ENCODE measurements at regions not wholly inside any gene's neighbourhood (a gene's known extent, or its start where the extent isn't known, plus 50 kb on each side); places are given as distances from the start of the nearest gene placed in this dataset.

- ChIA-PET POLR2A (no interaction called here), CTCF (interaction anchor here (0.6 to 1.0 kb wide), 2 partner anchors 17 to 75 kb away, joined by 3 read pairs; no protein-coding TSS in a partner anchor)
- no peak overlapping the region for H3K27ac ChIP-seq (ENCODE audit: low read depth in 2 of 2, low read length in 1 of 2)
- no peaks in the 10 kb centered on the region for H4K20me1 ChIP-seq (ENCODE audit: insufficient read depth)
- no peaks in the 10 kb centered on the region for H3K36me3 ChIP-seq (replicated peaks in 1 of 2; ENCODE audit: control insufficient read depth in 1 of 2, insufficient read depth in 2 of 2, low read length in 1 of 2)
- H3K4me3 ChIP-seq (ENCODE audit: low read depth in 2 of 2, low read length in 1 of 2) = no peak overlapping the region
- no peaks in the 10 kb centered on the region for H3K9me3 ChIP-seq
- no peaks in the 10 kb centered on the region for H3K4me1 ChIP-seq (ENCODE audit: control insufficient read depth in 1 of 2, insufficient read depth in 2 of 2, low read depth in 1 of 2, low read length in 1 of 2)
- H3K79me2 ChIP-seq (ENCODE audit: insufficient read depth) = no peaks in the 10 kb centered on the region
- TF ChIP-seq FOXM1 (IDR thresholded peaks at IDR 0.05; ENCODE audit: low read depth) = no peak
- TF ChIP-seq SMC3 (IDR thresholded peaks at IDR 0.05; ENCODE audit: low read depth, low read length) = no peak
- H3K27me3 ChIP-seq (ENCODE audit: insufficient read depth) = no peaks in the 10 kb centered on the region
- no peak overlapping the region for H2AFZ ChIP-seq (ENCODE audit: low read depth)
- H3K9ac ChIP-seq = no peak overlapping the region
- H3K9me2 ChIP-seq = no peaks in the 10 kb centered on the region
- DNase-seq = no peak
- no peaks in the 10 kb centered on the region for H3F3A ChIP-seq (replicated peaks; ENCODE audit: insufficient read depth)
- no peak overlapping the region for H3K4me2 ChIP-seq
- 34% methylated on average over 1 of the region's 1 CpG for WGBS (ENCODE audit: low lambda C conversion rate)
These were observed 380.0 kb upstream of the GOLIM4 start for GRCh38 chr3:168475704-168476103.

- Histone ChIP-seq H3K27me3 (ENCODE audit: insufficient read depth) (no peaks in the 10 kb centered on the region), H3K79me2 (ENCODE audit: insufficient read depth) (no peaks in the 10 kb centered on the region), H3K4me2 (no peak overlapping the region), H3K9me3 (no peaks in the 10 kb centered on the region), H3K36me3 (replicated peaks in 1 of 2; ENCODE audit: control insufficient read depth in 1 of 2, insufficient read depth in 2 of 2, low read length in 1 of 2) (no peaks in the 10 kb centered on the region), H3K9ac (no peak overlapping the region), H2AFZ (ENCODE audit: low read depth) (no peak overlapping the region), H3K4me3 (ENCODE audit: low read depth in 2 of 2, low read length in 1 of 2) (no peak overlapping the region), H3K9me2 (no peaks in the 10 kb centered on the region), H3K27ac (ENCODE audit: low read depth in 2 of 2, low read length in 1 of 2) (no peak overlapping the region), H4K20me1 (ENCODE audit: insufficient read depth) (no peaks in the 10 kb centered on the region), H3F3A (replicated peaks; ENCODE audit: insufficient read depth) (no peaks in the 10 kb centered on the region), H3K4me1 (ENCODE audit: control insufficient read depth in 1 of 2, insufficient read depth in 2 of 2, low read depth in 1 of 2, low read length in 1 of 2) (no peaks in the 10 kb centered on the region)
- TF ChIP-seq EZH2phosphoT487 (IDR thresholded peaks at IDR 0.05; ENCODE audit: borderline replicate concordance, low read depth) (no peak), PBX3 (IDR thresholded peaks at IDR 0.05) (no peak), RFX5 (IDR thresholded peaks at IDR 0.05; ENCODE audit: low read length) (no peak), USF1 (IDR thresholded peaks at IDR 0.05; ENCODE audit: borderline replicate concordance, low read depth) (no peak), JUND (IDR thresholded peaks at IDR 0.05) (no peak), TCF12 (IDR thresholded peaks at IDR 0.05) (no peak), NRF1 (IDR thresholded peaks at IDR 0.05; ENCODE audit: low read depth, low read length) (no peak), GATA2 (CRISPR knock-in tag; IDR thresholded peaks at IDR 0.05) (no peak)
- POLR2A ChIA-PET = no interaction called here
- DNase-seq = no peak
- CTCF ChIA-PET = interaction anchor here (1.3 kb wide), 2 partner anchors 262 to 374 kb away, joined by 4 to 8 read pairs; no protein-coding TSS in a partner anchor
- WGBS (ENCODE audit: low lambda C conversion rate) = 36% methylated on average over 4 of the region's 4 CpGs
These were observed 377.7 kb upstream of the GOLIM4 start for GRCh38 chr3:168473334-168473890.

- ChIA-PET POLR2A (no interaction called here), CTCF (interaction anchor here (1.3 kb wide), 2 partner anchors 262 to 374 kb away, joined by 4 to 8 read pairs; no protein-coding TSS in a partner anchor)
- no peaks in the 10 kb centered on the region for H3K9me3 ChIP-seq
- no peak overlapping the region for H3K9ac ChIP-seq
- DNase-seq = no peak
- no peaks in the 10 kb centered on the region for H3F3A ChIP-seq (replicated peaks; ENCODE audit: insufficient read depth)
- H3K9me2 ChIP-seq = no peaks in the 10 kb centered on the region
- no peak overlapping the region for H2AFZ ChIP-seq (ENCODE audit: low read depth)
- no peak overlapping the region for H3K4me3 ChIP-seq (ENCODE audit: low read depth in 2 of 2, low read length in 1 of 2)
- no peaks in the 10 kb centered on the region for H3K36me3 ChIP-seq (replicated peaks in 1 of 2; ENCODE audit: control insufficient read depth in 1 of 2, insufficient read depth in 2 of 2, low read length in 1 of 2)
- H3K27ac ChIP-seq (ENCODE audit: low read depth in 2 of 2, low read length in 1 of 2) = no peak overlapping the region
- no peak overlapping the region for H3K4me2 ChIP-seq
- H3K27me3 ChIP-seq (ENCODE audit: insufficient read depth) = no peaks in the 10 kb centered on the region
- H4K20me1 ChIP-seq (ENCODE audit: insufficient read depth) = no peaks in the 10 kb centered on the region
- H3K79me2 ChIP-seq (ENCODE audit: insufficient read depth) = no peaks in the 10 kb centered on the region
- no peak for TF ChIP-seq RAD21 (IDR thresholded peaks at IDR 0.05; ENCODE audit: low read length)
- TF ChIP-seq MEF2A (IDR thresholded peaks at IDR 0.05; ENCODE audit: borderline replicate concordance, low read depth) = no peak
- TF ChIP-seq CHD2 (IDR thresholded peaks at IDR 0.05; ENCODE audit: low read length, partially characterized antibody) = no peak
- no peak for TF ChIP-seq POLR2AphosphoS5 (IDR thresholded peaks at IDR 0.05; ENCODE audit: low read depth, low read length)
- no peak for TF ChIP-seq SMC3 (IDR thresholded peaks at IDR 0.05; ENCODE audit: low read depth, low read length)
- no peaks in the 10 kb centered on the region for H3K4me1 ChIP-seq (ENCODE audit: control insufficient read depth in 1 of 2, insufficient read depth in 2 of 2, low read depth in 1 of 2, low read length in 1 of 2)
These were observed 377.1 kb upstream of the GOLIM4 start for GRCh38 chr3:168472783-168473182.

All from SK-N-SH (cell line).